Middle frontal gyrus (tissue), 1 donor: ENCODE measurements at regions not wholly inside any gene's neighbourhood (a gene's known extent, or its start where the extent isn't known, plus 50 kb on each side); places are given as distances from the start of the nearest gene placed in this dataset.
"Not testable (repeated sequence)": the region's sequence is repeated elsewhere in the genome, so short reads cannot be mapped to it uniquely, and the experiment has no call there.

Experiments used
- DNase-seq: peaks from one replicate; pipeline ENCODE4 v3.0.0-alpha.2; 2015; ENCODE audit warnings: low spot score; ENCODE audit errors: extremely low spot score

- DNase-seq, result no peak
Measured at GRCh38 chr20:43365691-43366090, 92.0 kb upstream of the SRSF6 start.

- DNase-seq, result no peak
Measured at GRCh38 chr20:43364001-43364400, 93.7 kb upstream of the SRSF6 start.

GRCh38 chr20:43363506-43363905, 94.2 kb upstream of the SRSF6 start:
- DNase-seq, result no peak

GRCh38 chr20:43361526-43361925, 96.2 kb upstream of the SRSF6 start:
- no peak for DNase-seq

- DNase-seq, result no peak
Measured at GRCh38 chr20:43360016-43360415, 97.7 kb upstream of the SRSF6 start.

GRCh38 chr20:43358811-43359210, 98.9 kb upstream of the SRSF6 start:
- no peak for DNase-seq

GRCh38 chr20:43357352-43357751, 100.3 kb upstream of the SRSF6 start:
- DNase-seq, result no peak

GRCh38 chr20:43355610-43356009, 102.1 kb upstream of the SRSF6 start:
- no peak for DNase-seq

- no peak for DNase-seq
Measured at GRCh38 chr20:43352996-43353395, 104.7 kb upstream of the SRSF6 start.

GRCh38 chr20:43350694-43351093, 107.0 kb upstream of the SRSF6 start:
- DNase-seq, result not testable (repeated sequence)

- DNase-seq, result no peak
Measured at GRCh38 chr20:43349841-43350240, 107.9 kb upstream of the SRSF6 start.

GRCh38 chr20:43347839-43348238, 109.9 kb upstream of the SRSF6 start:
- not testable (repeated sequence) for DNase-seq

- DNase-seq, result no peak
Measured at GRCh38 chr20:43345676-43346075, 112.0 kb upstream of the SRSF6 start.

- no peak for DNase-seq
Measured at GRCh38 chr20:43341511-43341910, 116.2 kb upstream of the SRSF6 start.

- DNase-seq, result no peak
Measured at GRCh38 chr20:43337036-43337435, 120.7 kb upstream of the SRSF6 start.

- no peak for DNase-seq
Measured at GRCh38 chr20:43334080-43334479, 123.6 kb upstream of the SRSF6 start.

GRCh38 chr20:43331906-43332305, 125.8 kb upstream of the SRSF6 start:
- peak; percentile 20 for DNase-seq

- no peak for DNase-seq
Measured at GRCh38 chr20:43328697-43329096, 129.0 kb upstream of the SRSF6 start.

- DNase-seq, result not testable (repeated sequence)
Measured at GRCh38 chr20:43327234-43327633, 130.5 kb upstream of the SRSF6 start.

GRCh38 chr20:43325926-43326325, 131.8 kb upstream of the SRSF6 start:
- no peak for DNase-seq

- no peak for DNase-seq
Measured at GRCh38 chr20:43323592-43323991, 133.9 kb upstream of the PTPRT start.

GRCh38 chr20:43322851-43323250, 133.1 kb upstream of the PTPRT start:
- DNase-seq, result no peak

- no peak for DNase-seq
Measured at GRCh38 chr20:43320536-43320935, 130.8 kb upstream of the PTPRT start.

GRCh38 chr20:43318755-43319297, 129.1 kb upstream of the PTPRT start:
- DNase-seq, result no peak
